ENCODE measurements at regions not wholly inside any gene's neighbourhood (a gene's known extent, or its start where the extent isn't known, plus 50 kb on each side); places are given as distances from the start of the nearest gene placed in this dataset.
A peak's percentile ranks its signal among the peaks of the same experiment; 100 is the strongest.

DNA sequence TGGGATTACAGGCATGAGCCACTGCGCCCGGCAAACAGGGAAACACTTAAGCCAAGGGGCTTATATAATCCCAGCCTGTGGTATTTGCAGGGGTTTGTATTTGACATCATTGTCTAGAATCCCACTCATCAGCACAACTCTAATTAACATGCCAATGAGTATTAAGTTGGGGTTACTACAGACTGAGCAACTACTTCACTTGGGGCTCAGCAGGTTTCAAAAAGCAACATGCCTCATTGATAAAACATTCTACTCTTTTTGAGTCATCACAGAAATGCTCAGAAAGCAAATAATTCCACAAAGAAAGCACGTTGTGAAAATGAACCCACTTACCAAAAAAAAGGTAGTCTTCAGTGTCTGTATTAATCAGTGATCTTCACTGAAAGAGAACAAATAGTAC, 236.9 kb upstream of the CELF2 start:
- Histone ChIP-seq H3K27ac (no peak overlapping the region), H3K4me3 (no peak overlapping the region), H3K27me3 (no peaks in the 10 kb centered on the region), H3K36me3 (no peaks in the 10 kb centered on the region), H3K9me3 (ENCODE audit: low read depth) (no peaks in the 10 kb centered on the region), H3K4me1 (ENCODE audit: low read depth) (no peaks in the 10 kb centered on the region)
- TF ChIP-seq, protein P1, sequence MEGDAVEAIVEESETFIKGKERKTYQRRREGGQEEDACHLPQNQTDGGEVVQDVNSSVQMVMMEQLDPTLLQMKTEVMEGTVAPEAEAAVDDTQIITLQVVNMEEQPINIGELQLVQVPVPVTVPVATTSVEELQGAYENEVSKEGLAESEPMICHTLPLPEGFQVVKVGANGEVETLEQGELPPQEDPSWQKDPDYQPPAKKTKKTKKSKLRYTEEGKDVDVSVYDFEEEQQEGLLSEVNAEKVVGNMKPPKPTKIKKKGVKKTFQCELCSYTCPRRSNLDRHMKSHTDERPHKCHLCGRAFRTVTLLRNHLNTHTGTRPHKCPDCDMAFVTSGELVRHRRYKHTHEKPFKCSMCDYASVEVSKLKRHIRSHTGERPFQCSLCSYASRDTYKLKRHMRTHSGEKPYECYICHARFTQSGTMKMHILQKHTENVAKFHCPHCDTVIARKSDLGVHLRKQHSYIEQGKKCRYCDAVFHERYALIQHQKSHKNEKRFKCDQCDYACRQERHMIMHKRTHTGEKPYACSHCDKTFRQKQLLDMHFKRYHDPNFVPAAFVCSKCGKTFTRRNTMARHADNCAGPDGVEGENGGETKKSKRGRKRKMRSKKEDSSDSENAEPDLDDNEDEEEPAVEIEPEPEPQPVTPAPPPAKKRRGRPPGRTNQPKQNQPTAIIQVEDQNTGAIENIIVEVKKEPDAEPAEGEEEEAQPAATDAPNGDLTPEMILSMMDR (IDR thresholded peaks at IDR 0.05; ENCODE audit: low read depth, low read length): no peak
- no peak for DNase-seq (ENCODE audit: low read depth in 1 of 2, low spot score in 1 of 2)

DNA sequence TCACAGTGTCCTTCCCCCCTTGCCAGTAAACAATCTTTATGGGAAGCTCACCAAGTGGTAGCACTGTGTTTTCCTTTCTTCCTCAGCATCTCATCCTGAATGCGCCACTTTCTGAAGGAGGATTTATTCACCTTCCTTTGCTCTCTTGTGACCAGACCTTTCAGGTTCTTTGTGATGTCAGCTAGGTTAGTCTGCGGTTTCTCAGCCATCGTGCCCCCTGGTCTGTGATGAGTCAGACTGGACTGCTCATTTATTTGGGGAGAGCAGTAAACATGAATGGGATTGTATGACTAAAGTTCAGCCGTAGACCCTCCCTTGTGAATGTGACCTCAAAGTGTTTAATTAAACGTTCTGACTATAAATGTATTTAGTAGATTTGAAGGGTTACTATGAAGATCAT, 235.1 kb upstream of the CELF2 start:
- H3K4me1 ChIP-seq (ENCODE audit: low read depth): no peaks in the 10 kb centered on the region
- H3K27me3 ChIP-seq: no peaks in the 10 kb centered on the region
- TF ChIP-seq, protein P1 (IDR thresholded peaks at IDR 0.05; ENCODE audit: low read depth, low read length): no peak
- H3K9me3 ChIP-seq (ENCODE audit: low read depth): no peaks in the 10 kb centered on the region
- H3K36me3 ChIP-seq: no peaks in the 10 kb centered on the region
- H3K4me3 ChIP-seq: no peak overlapping the region
- DNase-seq (ENCODE audit: low read depth in 1 of 2, low spot score in 1 of 2): no peak
- no peak overlapping the region for H3K27ac ChIP-seq

DNA sequence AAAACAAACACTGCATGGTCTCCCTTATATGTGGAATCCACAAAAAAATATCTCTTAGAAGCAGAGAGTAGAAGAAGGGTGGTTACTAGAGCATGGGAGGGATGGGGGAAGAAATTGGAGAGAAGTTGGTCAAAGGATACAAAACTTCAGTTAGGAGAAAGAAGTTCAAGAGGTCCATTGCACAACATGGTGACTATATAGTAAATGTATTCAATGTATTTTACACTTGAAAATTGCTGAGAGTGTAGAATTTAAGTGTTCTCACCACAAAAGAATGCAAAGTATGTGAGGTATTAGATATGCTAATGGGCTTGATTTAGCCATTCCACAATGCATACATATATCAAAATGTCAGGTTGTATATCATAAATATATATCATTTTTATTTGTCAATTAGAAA, 232.0 kb upstream of the CELF2 start:
- Histone ChIP-seq H3K4me3 (no peak overlapping the region), H3K27ac (no peak overlapping the region), H3K9me3 (ENCODE audit: low read depth) (no peaks in the 10 kb centered on the region), H3K4me1 (ENCODE audit: low read depth) (no peaks in the 10 kb centered on the region), H3K36me3 (no peaks in the 10 kb centered on the region), H3K27me3 (no peaks in the 10 kb centered on the region)
- peak in 1 of 2 donors; percentile 83 for DNase-seq (ENCODE audit: low read depth in 1 of 2, low spot score in 1 of 2)
- TF ChIP-seq, protein P1 (IDR thresholded peaks at IDR 0.05; ENCODE audit: low read depth, low read length): no peak

DNA sequence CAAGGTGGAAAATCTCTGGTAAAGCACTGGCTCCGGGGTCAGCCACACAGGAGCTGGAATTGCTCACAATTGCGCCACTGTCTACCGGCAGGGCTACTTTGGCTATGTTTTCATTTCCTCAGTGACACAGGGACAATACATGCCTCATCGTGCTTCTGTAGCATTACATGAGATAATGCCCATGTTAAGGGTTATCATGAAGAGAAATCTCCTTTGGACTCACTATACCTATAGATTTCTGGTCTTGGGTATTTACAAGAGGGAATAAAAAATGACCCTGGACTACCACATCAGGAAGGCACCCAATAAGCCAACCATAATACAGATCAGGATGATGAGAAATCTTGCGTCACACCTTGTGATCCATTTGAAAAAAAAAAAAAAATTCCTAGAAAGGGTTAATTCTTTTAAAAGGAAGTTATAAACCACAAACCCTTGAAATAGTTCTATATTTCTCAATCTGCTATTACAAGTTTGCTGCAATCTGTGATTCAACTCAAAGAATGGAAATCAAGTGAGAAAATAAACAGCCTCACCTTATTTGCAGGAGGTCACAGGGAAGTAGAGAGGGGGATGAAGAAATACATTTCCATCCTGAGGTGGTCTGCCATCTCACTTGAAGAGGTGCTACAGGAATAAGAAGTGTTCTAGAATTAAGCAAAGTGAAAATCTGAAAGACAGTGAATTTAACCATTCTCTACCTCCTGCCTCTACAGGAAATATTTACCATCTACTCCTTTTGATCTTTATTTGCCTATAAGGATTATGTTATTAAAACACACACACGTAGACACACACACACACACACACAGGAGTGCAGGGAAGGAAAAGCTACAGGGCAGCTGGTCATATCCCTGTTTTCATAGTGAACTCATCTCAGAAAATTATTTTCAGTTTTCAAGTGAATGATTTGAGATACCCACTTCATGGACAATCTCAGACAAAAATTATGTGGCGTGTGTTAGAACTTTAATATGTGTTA, 231.3 kb upstream of the CELF2 start:
- Histone ChIP-seq H3K27me3 (no peaks in the 10 kb centered on the region), H3K4me3 (no peak overlapping the region), H3K27ac (no peak overlapping the region), H3K36me3 (no peaks in the 10 kb centered on the region), H3K4me1 (ENCODE audit: low read depth) (no peaks in the 10 kb centered on the region), H3K9me3 (ENCODE audit: low read depth) (no peaks in the 10 kb centered on the region)
- TF ChIP-seq, protein P1 (IDR thresholded peaks at IDR 0.05; ENCODE audit: low read depth, low read length): no peak
- peak in 1 of 2 donors; percentile 75 for DNase-seq (ENCODE audit: low read depth in 1 of 2, low spot score in 1 of 2)

DNA sequence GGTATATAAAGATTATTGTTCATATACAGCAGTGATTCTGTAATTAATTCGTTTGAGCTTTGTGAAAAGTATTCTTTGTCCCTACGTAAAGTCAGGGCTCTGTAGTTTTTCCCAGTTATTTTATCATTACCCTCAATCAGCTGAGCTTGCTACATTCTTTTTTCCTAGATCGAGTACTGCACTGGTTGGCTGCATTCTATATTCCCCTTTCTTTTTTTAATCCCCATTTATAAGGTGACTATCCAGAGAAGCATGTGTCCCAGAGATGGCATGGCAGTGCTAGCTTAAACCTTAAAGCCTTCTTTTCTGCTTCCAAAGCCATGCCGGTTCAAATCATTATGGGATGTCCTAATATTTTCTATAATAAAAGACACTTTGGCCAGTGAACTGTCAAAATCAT, 230.1 kb upstream of the CELF2 start:
- no peaks in the 10 kb centered on the region for H3K27me3 ChIP-seq
- TF ChIP-seq, protein P1 (IDR thresholded peaks at IDR 0.05; ENCODE audit: low read depth, low read length): no peak
- H3K4me1 ChIP-seq (ENCODE audit: low read depth): peaks cover 5% of the 10 kb centered on the region
- H3K36me3 ChIP-seq: no peaks in the 10 kb centered on the region
- no peak for DNase-seq (ENCODE audit: low read depth in 1 of 2, low spot score in 1 of 2)
- H3K4me3 ChIP-seq: no peak overlapping the region
- H3K27ac ChIP-seq: no peak overlapping the region
- H3K9me3 ChIP-seq (ENCODE audit: low read depth): no peaks in the 10 kb centered on the region
